ENCODE measurements at regions not wholly inside any gene's neighbourhood (a gene's known extent, or its start where the extent isn't known, plus 50 kb on each side); places are given as distances from the start of the nearest gene placed in this dataset.

DNA sequence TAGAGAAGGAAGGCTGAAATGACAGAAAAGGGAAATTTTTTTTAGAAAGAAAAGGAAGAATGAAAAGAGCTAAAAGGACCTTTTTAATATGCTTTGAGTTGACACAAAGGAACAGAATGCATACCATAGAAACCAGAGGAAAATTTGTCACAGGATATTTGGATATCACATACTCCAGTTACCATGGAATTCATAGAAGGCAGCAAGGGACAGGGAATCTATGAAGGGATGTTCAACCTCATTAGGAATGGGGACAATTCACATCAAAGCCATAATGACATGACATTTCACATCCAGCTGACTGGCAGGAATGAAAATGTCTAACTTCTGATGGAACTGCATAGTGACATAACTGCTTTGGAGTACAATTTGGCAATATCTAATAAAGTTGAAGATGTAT is 469.4 kb downstream of the CCER1 start:
- TF ChIP-seq EZH2phosphoT487 (IDR thresholded peaks at IDR 0.05; ENCODE audit: low read depth) = no peak
- H3K4me3 ChIP-seq (ENCODE audit: low read length) = no peak overlapping the region

GRCh38 chr12:90484094-90484493 is 470.9 kb downstream of the CCER1 start:
- H3K9ac ChIP-seq (ENCODE audit: low read length) = no peak overlapping the region

More for the DNA sequence above, 469.4 kb downstream of the CCER1 start:
- no peak overlapping the region for H3K27ac ChIP-seq (ENCODE audit: low read length)
- no peaks in the 10 kb centered on the region for H3K79me2 ChIP-seq (ENCODE audit: low read length)
- no peak overlapping the region; the same call in 1 of the 2 replicates for H2AFZ ChIP-seq (ENCODE audit: low read depth, low read length)
- no peak overlapping the region for H3K4me2 ChIP-seq (ENCODE audit: low read length)
- H3K9me3 ChIP-seq (ENCODE audit: insufficient read depth, low read length) = no peaks in the 10 kb centered on the region
- H3K36me3 ChIP-seq (replicated peaks; ENCODE audit: low read depth, low read length) = no peaks in the 10 kb centered on the region
- H3K27me3 ChIP-seq (ENCODE audit: low read depth, low read length) = no peaks in the 10 kb centered on the region
- no peaks in the 10 kb centered on the region for H4K20me1 ChIP-seq (ENCODE audit: insufficient read depth, low read length)
- H3K4me1 ChIP-seq (ENCODE audit: low read length) = no peaks in the 10 kb centered on the region
- no peak overlapping the region for H3K9ac ChIP-seq (ENCODE audit: low read length)

GRCh38 chr12:90481748-90482147 is 473.2 kb downstream of the CCER1 start:
- no peak overlapping the region for H3K9ac ChIP-seq (ENCODE audit: low read length)
- H3K27ac ChIP-seq (ENCODE audit: low read length) = no peak overlapping the region
- H3K4me2 ChIP-seq (ENCODE audit: low read length) = no peak overlapping the region
- no peaks in the 10 kb centered on the region for H4K20me1 ChIP-seq (ENCODE audit: insufficient read depth, low read length)
- no peaks in the 10 kb centered on the region for H3K36me3 ChIP-seq (replicated peaks; ENCODE audit: low read depth, low read length)
- H3K4me3 ChIP-seq (ENCODE audit: low read length) = no peak overlapping the region
- H3K27me3 ChIP-seq (ENCODE audit: low read depth, low read length) = no peaks in the 10 kb centered on the region
- peaks cover 6% of the 10 kb centered on the region for H3K4me1 ChIP-seq (ENCODE audit: low read length)
- H2AFZ ChIP-seq (ENCODE audit: low read depth, low read length) = no peak overlapping the region
- no peaks in the 10 kb centered on the region for H3K9me3 ChIP-seq (ENCODE audit: insufficient read depth, low read length)
- TF ChIP-seq CTCF (IDR thresholded peaks at IDR 0.05; ENCODE audit: low read depth, low read length) (no peak), EZH2phosphoT487 (IDR thresholded peaks at IDR 0.05; ENCODE audit: low read depth) (no peak)
- no peaks in the 10 kb centered on the region for H3K79me2 ChIP-seq (ENCODE audit: low read length)

More at GRCh38 chr12:90484094-90484493, 470.9 kb downstream of the CCER1 start:
- H3K27ac ChIP-seq (ENCODE audit: low read length) = no peak overlapping the region
- H3K4me2 ChIP-seq (ENCODE audit: low read length) = no peak overlapping the region
- H3K4me3 ChIP-seq (ENCODE audit: low read length) = no peak overlapping the region
- no peaks in the 10 kb centered on the region for H3K79me2 ChIP-seq (ENCODE audit: low read length)
- H2AFZ ChIP-seq (ENCODE audit: low read depth, low read length) = no peak overlapping the region
- TF ChIP-seq CTCF (IDR thresholded peaks at IDR 0.05; ENCODE audit: low read depth, low read length) (no peak), EZH2phosphoT487 (IDR thresholded peaks at IDR 0.05; ENCODE audit: low read depth) (no peak)
- no peaks in the 10 kb centered on the region for H3K27me3 ChIP-seq (ENCODE audit: low read depth, low read length)
- H3K9me3 ChIP-seq (ENCODE audit: insufficient read depth, low read length) = no peaks in the 10 kb centered on the region
- no peaks in the 10 kb centered on the region for H3K36me3 ChIP-seq (replicated peaks; ENCODE audit: low read depth, low read length)
- no peaks in the 10 kb centered on the region for H4K20me1 ChIP-seq (ENCODE audit: insufficient read depth, low read length)
- peaks cover 6% of the 10 kb centered on the region for H3K4me1 ChIP-seq (ENCODE audit: low read length)

GRCh38 chr12:90479237-90479636 is 475.7 kb downstream of the CCER1 start:
- peaks cover 7% of the 10 kb centered on the region for H3K4me1 ChIP-seq (ENCODE audit: low read length)
- H3K27ac ChIP-seq (ENCODE audit: low read length) = no peak overlapping the region
- no peaks in the 10 kb centered on the region for H3K27me3 ChIP-seq (ENCODE audit: low read depth, low read length)
- H2AFZ ChIP-seq (ENCODE audit: low read depth, low read length) = no peak overlapping the region
- H3K4me2 ChIP-seq (ENCODE audit: low read length) = no peak overlapping the region
- no peaks in the 10 kb centered on the region for H4K20me1 ChIP-seq (ENCODE audit: insufficient read depth, low read length)
- no peaks in the 10 kb centered on the region for H3K36me3 ChIP-seq (replicated peaks; ENCODE audit: low read depth, low read length)
- no peaks in the 10 kb centered on the region for H3K79me2 ChIP-seq (ENCODE audit: low read length)
- no peak overlapping the region for H3K4me3 ChIP-seq (ENCODE audit: low read length)
- no peak overlapping the region for H3K9ac ChIP-seq (ENCODE audit: low read length)
- TF ChIP-seq EZH2phosphoT487 (IDR thresholded peaks at IDR 0.05; ENCODE audit: low read depth) = no peak
- TF ChIP-seq CTCF (IDR thresholded peaks at IDR 0.05; ENCODE audit: low read depth, low read length) = no peak
- no peaks in the 10 kb centered on the region for H3K9me3 ChIP-seq (ENCODE audit: insufficient read depth, low read length)

GRCh38 chr12:90473831-90474230 is 481.1 kb downstream of the CCER1 start:
- no peaks in the 10 kb centered on the region for H3K36me3 ChIP-seq (replicated peaks; ENCODE audit: low read depth, low read length)
- H3K27ac ChIP-seq (ENCODE audit: low read length) = no peak overlapping the region
- H2AFZ ChIP-seq (ENCODE audit: low read depth, low read length) = no peak overlapping the region
- H3K4me2 ChIP-seq (ENCODE audit: low read length) = no peak overlapping the region
- H3K9me3 ChIP-seq (ENCODE audit: insufficient read depth, low read length) = no peaks in the 10 kb centered on the region
- TF ChIP-seq CTCF (IDR thresholded peaks at IDR 0.05; ENCODE audit: low read depth, low read length) (no peak), EZH2phosphoT487 (IDR thresholded peaks at IDR 0.05; ENCODE audit: low read depth) (no peak)
- H3K4me1 ChIP-seq (ENCODE audit: low read length) = peaks cover 4% of the 10 kb centered on the region
- H3K4me3 ChIP-seq (ENCODE audit: low read length) = no peak overlapping the region
- no peaks in the 10 kb centered on the region for H3K79me2 ChIP-seq (ENCODE audit: low read length)
- no peaks in the 10 kb centered on the region for H4K20me1 ChIP-seq (ENCODE audit: insufficient read depth, low read length)
- H3K27me3 ChIP-seq (ENCODE audit: low read depth, low read length) = no peaks in the 10 kb centered on the region
- H3K9ac ChIP-seq (ENCODE audit: low read length) = no peak overlapping the region
